ENCODE measurements at regions not wholly inside any gene's neighbourhood (a gene's known extent, or its start where the extent isn't known, plus 50 kb on each side); places are given as distances from the start of the nearest gene placed in this dataset.

DNA sequence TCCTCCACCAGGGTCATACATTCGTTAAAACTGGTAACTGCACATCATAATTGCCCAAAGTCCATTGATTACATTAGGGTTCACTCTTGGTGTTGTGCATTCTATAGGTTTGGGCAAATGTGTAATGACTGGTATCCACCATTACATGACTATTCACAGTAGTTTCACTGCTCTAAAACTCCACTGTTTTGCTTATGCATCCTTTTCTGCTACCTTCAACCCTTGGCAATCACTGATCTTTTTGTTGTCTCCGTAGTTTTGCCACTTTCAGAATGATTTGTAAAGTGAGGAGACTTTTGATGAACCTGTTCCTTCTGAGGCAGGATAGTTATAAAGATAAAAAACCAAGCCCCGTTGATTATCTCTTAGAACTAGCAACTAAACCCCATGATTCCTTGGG, 187.3 kb upstream of the MCHR2 start:
- POLR2A ChIA-PET, result no interaction called here
- no peaks in the 10 kb centered on the region for H3K4me1 Mint-ChIP-seq
- intact Hi-C loops (cut with micrococcal nuclease), result no loop called here

DNA sequence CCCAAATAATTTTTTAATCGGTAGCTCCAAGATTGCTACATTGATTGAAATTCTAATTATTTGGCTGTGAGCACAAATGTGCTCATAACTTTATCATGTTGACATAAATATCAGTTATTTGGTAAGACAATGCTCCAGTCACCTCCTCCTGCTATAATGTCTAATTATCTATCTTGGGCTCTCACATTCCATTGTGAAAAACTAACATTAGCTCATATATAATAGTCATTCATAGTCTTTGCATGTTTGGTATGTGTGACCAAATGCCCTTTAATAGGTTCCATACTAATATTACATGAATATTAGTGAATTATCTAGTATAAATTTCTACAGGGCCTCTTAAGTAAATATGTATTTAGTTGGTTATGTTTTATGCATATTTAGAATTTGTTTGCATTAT, 185.6 kb upstream of the MCHR2 start:
- intact Hi-C loops (cut with micrococcal nuclease), result no loop called here
- Mint-ChIP-seq H3K36me3 (ENCODE audit: low read depth) (no peaks in the 10 kb centered on the region), H3K4me3 (no peak overlapping the region), H3K9me3 (no peaks in the 10 kb centered on the region), H3K4me1 (no peaks in the 10 kb centered on the region), H3K27me3 (no peaks in the 10 kb centered on the region), H3K27ac (no peak overlapping the region)
- ATAC-seq (ENCODE audit: low read depth), result no peak
- DNase-seq, result no peak
- CTCF ChIA-PET, result no interaction called here
- POLR2A ChIA-PET, result no interaction called here
- TF ChIP-seq, protein P1, sequence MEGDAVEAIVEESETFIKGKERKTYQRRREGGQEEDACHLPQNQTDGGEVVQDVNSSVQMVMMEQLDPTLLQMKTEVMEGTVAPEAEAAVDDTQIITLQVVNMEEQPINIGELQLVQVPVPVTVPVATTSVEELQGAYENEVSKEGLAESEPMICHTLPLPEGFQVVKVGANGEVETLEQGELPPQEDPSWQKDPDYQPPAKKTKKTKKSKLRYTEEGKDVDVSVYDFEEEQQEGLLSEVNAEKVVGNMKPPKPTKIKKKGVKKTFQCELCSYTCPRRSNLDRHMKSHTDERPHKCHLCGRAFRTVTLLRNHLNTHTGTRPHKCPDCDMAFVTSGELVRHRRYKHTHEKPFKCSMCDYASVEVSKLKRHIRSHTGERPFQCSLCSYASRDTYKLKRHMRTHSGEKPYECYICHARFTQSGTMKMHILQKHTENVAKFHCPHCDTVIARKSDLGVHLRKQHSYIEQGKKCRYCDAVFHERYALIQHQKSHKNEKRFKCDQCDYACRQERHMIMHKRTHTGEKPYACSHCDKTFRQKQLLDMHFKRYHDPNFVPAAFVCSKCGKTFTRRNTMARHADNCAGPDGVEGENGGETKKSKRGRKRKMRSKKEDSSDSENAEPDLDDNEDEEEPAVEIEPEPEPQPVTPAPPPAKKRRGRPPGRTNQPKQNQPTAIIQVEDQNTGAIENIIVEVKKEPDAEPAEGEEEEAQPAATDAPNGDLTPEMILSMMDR (IDR thresholded peaks at IDR 0.05), result no peak

More for the DNA sequence above, 187.3 kb upstream of the MCHR2 start:
- no peak for DNase-seq
- no peak for ATAC-seq (ENCODE audit: low read depth)
- Mint-ChIP-seq H3K27ac (no peak overlapping the region), H3K9me3 (no peaks in the 10 kb centered on the region), H3K36me3 (ENCODE audit: low read depth) (no peaks in the 10 kb centered on the region), H3K27me3 (no peaks in the 10 kb centered on the region), H3K4me3 (no peak overlapping the region)
- CTCF ChIA-PET, result no interaction called here
- TF ChIP-seq, protein P1 (IDR thresholded peaks at IDR 0.05), result no peak

DNA sequence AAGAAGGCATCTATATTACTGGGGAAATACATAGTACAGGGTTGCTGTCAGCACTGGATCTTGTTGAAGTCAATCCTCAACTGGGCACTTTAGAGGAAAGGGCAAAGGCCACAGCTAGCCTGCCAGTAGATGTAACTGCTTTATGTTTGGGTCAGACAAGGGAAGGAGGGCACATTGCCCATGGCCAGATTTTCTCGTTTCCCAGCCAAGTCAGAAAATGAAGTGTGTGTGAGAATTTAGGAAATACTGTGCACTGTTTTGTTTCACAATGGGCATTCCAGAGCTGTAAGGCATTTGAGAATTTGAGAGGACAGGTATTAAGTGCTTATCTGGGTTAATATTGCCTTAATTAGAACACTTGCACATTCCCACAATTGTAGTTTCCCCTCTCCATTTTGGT, 183.9 kb upstream of the MCHR2 start:
- intact Hi-C loops (cut with micrococcal nuclease), result no loop called here
- Mint-ChIP-seq H3K27ac (no peak overlapping the region), H3K27me3 (no peaks in the 10 kb centered on the region), H3K36me3 (ENCODE audit: low read depth) (no peaks in the 10 kb centered on the region), H3K9me3 (no peaks in the 10 kb centered on the region), H3K4me3 (no peak overlapping the region), H3K4me1 (no peaks in the 10 kb centered on the region)
- TF ChIP-seq, protein P1 (IDR thresholded peaks at IDR 0.05), result no peak
- DNase-seq (no peak), ATAC-seq (ENCODE audit: low read depth) (no peak)
- CTCF ChIA-PET, result no interaction called here
- POLR2A ChIA-PET, result no interaction called here

DNA sequence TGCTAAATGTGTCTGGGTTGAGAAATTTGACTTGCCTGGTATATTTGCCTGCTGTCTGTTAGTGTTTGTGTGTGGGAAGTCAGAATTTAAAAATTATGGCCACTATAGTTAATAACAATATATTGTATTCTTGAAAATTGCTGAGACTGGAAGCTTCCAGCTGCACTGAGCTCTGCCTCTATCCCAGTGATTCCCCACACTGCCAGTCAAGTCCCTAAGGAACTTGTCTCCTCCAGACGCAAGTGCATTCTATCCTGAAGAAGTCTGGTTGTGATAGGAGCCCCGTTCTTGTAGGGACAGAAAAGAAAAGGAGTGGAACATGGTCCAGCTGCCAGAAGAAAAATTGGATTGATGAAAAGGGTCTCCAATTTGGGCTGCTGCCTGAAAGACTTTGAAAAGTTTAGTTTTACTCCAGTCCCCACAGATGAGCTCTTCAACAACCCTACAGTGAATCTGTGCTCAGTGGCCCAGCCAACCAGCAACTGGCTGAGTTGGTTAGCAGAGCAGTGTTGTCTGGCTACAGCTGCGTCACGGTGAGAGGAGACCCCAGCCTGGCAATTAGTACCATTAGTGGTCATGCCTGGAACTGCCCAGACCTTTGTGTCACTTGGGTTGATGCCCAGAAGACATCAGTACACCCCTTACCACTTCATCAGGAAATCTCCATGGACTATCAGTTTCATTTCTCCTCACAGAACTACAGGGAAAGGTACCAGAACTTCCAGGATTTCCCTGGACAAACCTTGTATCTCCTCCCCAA, 183.1 kb upstream of the MCHR2 start:
- Mint-ChIP-seq H3K36me3 (ENCODE audit: low read depth) (no peaks in the 10 kb centered on the region), H3K9me3 (no peaks in the 10 kb centered on the region), H3K27ac (no peak overlapping the region), H3K27me3 (no peaks in the 10 kb centered on the region), H3K4me1 (no peaks in the 10 kb centered on the region), H3K4me3 (no peak overlapping the region)
- no peak for DNase-seq
- ChIA-PET CTCF (no interaction called here), POLR2A (no interaction called here)
- intact Hi-C loops (cut with micrococcal nuclease), result loop anchor here (1.0 kb wide), 1 partner anchor 302 kb away; no protein-coding TSS in a partner anchor
- no peak for ATAC-seq (ENCODE audit: low read depth)
- TF ChIP-seq, protein P1 (IDR thresholded peaks at IDR 0.05), result no peak

DNA sequence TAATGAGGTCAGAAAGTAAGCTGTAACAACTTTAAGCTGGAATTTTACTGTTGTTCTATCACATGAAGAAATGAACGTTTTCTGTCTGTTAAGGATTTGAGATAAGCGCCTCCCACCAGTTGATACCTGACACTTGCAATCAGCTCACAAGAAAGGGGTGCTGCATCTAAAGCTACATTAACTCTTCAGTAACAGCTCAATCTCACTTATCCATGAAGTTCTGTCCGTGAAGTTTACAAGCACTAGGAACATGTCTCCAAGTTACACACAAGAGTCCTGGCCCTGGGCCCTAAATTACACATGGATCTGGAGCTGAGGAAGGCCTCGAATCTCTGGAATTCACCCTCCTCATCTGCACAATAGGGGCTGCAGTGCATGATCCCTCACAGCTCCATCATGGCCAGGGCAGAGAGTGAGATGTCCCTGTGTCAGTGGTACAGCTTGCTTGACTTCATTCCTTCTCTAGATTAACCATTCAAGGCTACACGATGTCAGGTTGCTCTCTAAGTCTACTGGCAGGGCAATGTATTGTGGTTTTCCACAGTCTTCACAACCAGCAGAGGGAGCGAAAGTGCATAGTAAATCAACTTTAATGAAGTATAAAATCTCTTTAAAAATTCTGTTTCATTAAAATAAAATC, 182.4 kb upstream of the MCHR2 start:
- no peak for DNase-seq
- intact Hi-C loops (cut with micrococcal nuclease), result loop anchor here (1.0 kb wide), 1 partner anchor 303 kb away; no protein-coding TSS in a partner anchor
- no peaks in the 10 kb centered on the region for H3K9me3 Mint-ChIP-seq
- H3K27ac Mint-ChIP-seq, result no peak overlapping the region
- no peaks in the 10 kb centered on the region for H3K4me1 Mint-ChIP-seq
- CTCF ChIA-PET, result no interaction called here
- H3K4me3 Mint-ChIP-seq, result no peak overlapping the region
- no peaks in the 10 kb centered on the region for H3K36me3 Mint-ChIP-seq (ENCODE audit: low read depth)
- ATAC-seq (ENCODE audit: low read depth), result no peak
- no peaks in the 10 kb centered on the region for H3K27me3 Mint-ChIP-seq
- TF ChIP-seq, protein P1 (IDR thresholded peaks at IDR 0.05), result no peak
- POLR2A ChIA-PET, result no interaction called here

Data from activated B cell treated with CpG ODN at 0.5 μM for 24 hours (primary cell).